ENCODE measurements at regions not wholly inside any gene's neighbourhood (a gene's known extent, or its start where the extent isn't known, plus 50 kb on each side); places are given as distances from the start of the nearest gene placed in this dataset.

- DNase-seq = peak in 1 of 2 donors; percentile 94
Measured at GRCh38 chrX:131704136-131704695, 160.3 kb downstream of the OR13H1 start.

DNA sequence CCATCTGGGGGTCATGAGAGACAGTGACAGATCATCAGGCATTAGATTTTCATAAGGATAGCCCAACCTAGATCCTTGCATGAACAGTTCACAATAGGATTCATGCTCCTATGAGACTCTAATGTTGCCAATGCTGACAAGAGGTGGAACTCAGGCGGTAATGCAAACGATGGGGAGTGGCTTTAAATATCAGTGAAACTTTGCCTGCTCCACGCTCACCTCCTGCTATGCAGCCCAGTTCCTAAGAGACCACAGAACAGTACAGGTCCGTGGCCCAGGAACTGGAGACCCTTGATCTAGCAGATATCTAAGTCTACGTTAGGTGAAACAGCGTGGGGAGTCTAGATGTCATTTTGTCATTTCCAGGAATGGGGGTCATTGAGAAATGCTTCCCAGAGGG, 165.7 kb downstream of the OR13H1 start:
- DNase-seq = no peak

- DNase-seq = no peak
Measured at GRCh38 chrX:131711478-131711867, 167.6 kb downstream of the OR13H1 start.

- DNase-seq = no peak
Measured at GRCh38 chrX:131723646-131724045, 179.8 kb downstream of the OR13H1 start.

DNA sequence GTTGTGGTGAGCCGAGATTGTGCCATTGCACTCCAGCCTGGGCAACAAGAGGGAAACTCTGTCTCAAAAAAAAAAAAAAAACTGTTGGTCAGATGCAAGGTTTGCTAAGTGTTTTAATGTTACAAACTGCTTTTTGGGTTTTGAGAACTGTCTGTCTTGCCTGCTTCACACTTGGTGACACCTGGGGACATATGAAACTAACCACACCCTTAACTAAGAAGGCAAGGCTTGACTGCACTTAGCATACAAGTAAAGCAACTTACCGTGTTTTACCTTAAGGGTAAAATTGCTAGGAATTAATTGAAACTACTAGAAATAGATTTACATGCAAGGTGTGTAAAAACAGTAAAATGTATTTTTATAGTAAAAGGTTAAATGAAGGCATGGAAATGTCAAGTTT, 180.4 kb downstream of the OR13H1 start:
- no peak for DNase-seq

DNA sequence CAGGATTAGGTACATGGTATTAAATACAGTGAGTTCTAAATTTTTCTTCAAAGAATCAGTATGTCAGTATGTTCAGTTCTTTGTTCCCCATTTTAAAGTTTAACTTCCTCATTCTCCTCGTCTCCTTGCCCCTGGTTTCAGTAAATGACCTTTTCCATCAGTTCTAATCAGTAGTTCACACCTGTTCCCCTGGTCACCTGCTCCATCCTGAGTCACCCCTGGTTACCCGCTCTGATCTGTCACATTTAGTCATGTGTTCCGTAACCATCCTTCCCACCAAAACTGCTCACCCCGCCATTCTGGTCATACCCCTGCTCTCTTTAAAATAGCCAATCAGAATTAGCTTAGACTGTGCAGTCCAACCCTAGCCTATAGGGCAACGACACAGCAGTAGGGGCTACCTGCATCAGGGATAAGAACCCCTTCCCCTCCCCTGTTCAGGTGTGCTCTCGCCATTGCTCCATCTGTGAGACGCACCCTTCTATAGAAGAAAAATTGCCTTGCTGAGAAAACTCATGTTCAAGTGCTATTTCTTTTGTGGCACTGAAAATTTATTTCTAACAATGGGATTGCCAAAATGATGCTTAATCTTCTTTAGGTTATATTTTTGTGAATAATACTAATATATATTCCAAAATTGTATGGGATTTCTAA, 181.3 kb downstream of the OR13H1 start:
- DNase-seq = no peak

- no peak for DNase-seq
Measured at GRCh38 chrX:131727778-131728177, 183.9 kb downstream of the OR13H1 start.

GRCh38 chrX:131728295-131729145, 184.6 kb downstream of the OR13H1 start:
- DNase-seq = peak in 1 of 2 donors; percentile 87

GRCh38 chrX:131729295-131729694, 185.4 kb downstream of the OR13H1 start:
- peak in 1 of 2 donors; percentile 83 for DNase-seq

DNA sequence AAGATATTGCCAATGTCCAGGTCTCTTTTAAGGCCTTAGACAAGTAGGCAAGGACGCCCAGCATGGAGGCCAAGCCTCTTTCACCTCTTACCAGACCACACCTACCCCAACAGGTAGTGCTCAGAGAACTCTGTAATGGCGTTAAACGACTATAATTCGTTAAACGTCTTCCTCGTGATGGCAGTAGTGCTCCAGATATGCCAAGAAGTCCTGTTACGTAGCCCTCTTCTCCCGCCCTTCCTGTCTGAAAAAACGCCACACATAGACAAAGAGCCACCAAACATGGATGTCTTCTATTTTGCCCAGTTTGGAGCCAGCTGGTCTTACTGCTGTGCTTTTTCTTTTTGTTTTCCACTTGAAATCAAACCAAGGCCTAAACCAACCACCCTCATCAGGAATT, 190.7 kb downstream of the OR13H1 start:
- peak in 1 of 2 donors; percentile 80 for DNase-seq

DNA sequence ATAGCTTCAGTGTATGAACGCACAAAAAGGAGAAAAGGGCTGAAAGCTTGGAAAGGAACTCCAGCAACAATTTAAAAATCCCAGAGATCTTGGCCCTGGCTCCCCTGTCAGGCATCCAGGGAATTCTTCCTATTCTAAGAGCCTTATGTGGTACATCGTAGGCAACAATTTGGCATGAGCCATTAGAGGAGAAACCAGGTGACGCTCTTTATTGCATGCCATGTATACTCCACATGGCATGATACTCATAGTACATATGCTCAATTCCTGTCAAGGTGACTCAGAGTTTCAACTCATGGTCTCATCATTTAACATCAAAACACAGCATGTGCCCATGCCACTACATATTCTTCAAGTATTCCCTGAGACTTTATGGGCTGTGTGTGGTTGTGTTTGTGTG, 191.3 kb downstream of the OR13H1 start:
- DNase-seq = no peak

DNA sequence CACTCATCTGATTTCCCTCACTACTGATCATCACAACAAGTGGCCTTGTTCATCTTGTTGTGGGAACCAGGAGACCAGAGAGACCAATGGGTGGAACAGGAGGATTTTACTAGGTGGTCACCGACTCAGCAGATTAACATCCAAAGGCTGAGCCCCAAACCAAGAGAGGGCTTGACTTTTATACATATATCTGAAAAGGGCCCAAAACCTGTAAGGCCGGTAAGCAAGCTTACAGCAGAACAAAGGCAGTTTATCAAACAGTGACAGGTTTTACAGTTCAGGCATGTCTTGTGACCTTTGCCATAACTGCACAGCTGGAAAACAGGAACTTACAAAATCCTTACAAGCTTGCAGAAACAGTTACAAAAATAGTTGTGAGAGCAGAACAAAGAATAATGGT, 195.9 kb downstream of the OR13H1 start:
- DNase-seq = no peak

DNA sequence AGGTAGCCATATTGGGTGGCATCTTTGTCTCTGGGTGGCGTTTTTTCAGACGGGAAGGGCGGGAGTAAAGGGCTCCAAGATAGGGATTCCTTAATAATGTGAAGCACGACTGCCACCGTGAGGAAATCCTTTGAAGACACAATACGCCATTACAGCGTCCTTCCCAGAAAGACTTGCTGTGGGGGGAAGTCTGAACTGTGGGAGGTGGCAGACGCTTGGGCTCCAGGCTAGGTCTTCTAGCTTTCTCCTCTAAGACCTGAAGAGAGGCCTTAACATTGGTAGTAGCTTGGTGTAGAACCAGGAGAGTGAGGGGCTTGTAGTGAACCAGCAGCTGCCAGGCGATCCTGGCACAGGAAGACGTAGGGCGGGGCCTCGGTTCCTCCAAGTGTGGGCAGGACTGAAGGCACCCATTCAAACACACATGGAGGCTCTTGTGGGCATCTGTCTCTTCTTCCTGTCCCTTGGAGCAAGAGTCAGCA, 197.3 kb downstream of the OR13H1 start:
- DNase-seq = peak in 1 of 2 donors; percentile 87

GRCh38 chrX:131745942-131746489, 202.1 kb downstream of the OR13H1 start:
- DNase-seq = no peak

- peak in 1 of 2 donors; percentile 79 for DNase-seq
Measured at GRCh38 chrX:131746491-131746968, 202.7 kb downstream of the OR13H1 start.

DNA sequence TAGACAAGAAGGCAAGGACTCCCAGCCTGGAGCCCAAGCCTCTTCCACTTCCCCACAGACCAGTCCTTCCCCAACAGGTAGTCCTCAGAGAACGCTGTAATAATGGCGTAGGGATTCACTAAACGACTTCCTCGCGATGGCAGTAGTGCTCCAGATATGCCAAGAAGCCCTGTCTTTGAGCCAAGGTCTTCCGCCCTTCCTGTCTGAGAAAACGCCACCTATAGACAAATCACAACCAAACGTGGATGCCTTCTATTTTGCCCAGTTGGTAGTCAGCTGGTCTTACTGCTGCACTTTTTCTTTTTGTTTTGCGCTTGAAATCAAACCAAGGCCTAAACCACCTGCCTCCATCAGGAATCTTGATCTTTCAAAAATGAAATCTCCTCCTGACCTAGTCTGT, 203.3 kb downstream of the OR13H1 start:
- peak in 1 of 2 donors; percentile 81 for DNase-seq

DNA sequence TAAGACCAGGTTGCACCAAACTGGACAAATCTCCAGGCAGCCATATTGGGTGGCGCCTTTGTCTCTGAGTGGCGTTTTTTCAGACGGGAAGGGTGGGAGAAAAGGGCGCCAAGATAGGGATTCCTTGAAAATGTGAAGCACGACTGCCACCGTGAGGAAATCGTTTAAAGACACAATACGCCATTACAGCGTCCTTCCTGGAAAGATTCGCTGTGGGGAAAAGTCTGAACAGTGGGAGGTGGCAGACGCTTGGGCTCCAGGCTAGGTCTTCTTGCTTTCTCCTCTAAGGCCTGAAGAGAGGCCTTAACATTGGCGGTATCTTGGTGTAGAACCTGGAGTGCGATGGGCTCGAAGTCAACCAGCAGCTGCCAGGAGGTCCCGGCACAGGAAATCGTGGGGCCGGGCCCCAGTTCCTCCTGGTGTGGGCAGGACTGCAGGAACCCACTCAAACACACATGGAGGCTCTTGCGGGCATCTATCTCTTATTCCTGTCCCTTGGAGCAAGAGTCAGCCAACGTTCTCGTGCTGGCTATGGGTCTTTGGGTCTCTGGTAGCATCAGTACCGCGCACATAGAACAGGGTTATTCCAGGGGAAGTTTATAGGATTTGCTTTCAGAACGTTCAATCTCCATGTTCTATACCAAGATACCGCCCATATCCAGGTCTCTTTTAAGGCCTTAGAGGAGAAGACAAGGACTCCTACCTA, 208.8 kb downstream of the OR13H1 start:
- DNase-seq = peak in 1 of 2 donors; percentile 86

DNA sequence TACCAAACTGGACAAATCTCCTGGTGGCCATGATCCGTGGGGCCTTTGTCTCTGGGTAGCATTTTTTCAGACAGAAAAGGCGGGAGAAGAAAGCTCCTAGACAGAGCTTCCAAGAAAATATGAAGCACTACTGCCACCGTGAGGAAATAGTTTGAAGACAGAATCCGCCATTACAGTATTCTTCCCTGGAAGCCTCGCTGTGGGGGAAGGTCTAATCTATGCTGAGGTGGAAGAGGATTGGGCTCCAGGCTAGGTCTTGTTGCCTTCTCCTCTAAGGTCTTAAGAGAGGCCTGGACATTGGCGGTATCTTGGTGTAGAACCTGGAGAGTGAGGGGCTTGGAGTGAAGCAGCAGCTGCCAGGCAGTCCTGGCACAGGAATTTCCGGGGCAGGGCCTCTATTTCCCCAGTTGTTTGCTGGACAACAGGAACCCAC, 218.9 kb downstream of the OR13H1 start:
- DNase-seq = peak in 1 of 2 donors; percentile 67

DNA sequence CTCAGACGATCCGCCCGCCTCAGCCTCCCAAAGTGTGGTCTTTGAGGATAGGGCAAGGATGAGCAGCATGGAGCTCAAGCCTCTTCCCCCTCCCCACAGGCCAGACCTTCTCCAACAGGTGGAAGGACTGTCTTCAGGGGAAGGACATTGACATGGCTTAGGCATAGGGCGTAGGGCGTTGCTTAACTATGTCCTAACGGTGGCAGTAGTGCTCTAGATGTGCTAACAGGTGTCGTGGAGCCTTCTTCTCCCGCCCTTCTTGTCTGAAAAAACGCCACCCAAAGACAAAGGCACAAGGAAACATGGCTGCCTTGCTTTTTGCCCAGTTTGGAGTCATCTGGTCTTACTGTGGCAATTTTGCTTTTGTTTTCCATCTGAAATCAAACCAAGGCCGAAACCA, 219.8 kb downstream of the OR13H1 start:
- peak in 1 of 2 donors; percentile 85 for DNase-seq

- no peak for DNase-seq
Measured at GRCh38 chrX:131764216-131764615, 220.3 kb downstream of the OR13H1 start.

DNA sequence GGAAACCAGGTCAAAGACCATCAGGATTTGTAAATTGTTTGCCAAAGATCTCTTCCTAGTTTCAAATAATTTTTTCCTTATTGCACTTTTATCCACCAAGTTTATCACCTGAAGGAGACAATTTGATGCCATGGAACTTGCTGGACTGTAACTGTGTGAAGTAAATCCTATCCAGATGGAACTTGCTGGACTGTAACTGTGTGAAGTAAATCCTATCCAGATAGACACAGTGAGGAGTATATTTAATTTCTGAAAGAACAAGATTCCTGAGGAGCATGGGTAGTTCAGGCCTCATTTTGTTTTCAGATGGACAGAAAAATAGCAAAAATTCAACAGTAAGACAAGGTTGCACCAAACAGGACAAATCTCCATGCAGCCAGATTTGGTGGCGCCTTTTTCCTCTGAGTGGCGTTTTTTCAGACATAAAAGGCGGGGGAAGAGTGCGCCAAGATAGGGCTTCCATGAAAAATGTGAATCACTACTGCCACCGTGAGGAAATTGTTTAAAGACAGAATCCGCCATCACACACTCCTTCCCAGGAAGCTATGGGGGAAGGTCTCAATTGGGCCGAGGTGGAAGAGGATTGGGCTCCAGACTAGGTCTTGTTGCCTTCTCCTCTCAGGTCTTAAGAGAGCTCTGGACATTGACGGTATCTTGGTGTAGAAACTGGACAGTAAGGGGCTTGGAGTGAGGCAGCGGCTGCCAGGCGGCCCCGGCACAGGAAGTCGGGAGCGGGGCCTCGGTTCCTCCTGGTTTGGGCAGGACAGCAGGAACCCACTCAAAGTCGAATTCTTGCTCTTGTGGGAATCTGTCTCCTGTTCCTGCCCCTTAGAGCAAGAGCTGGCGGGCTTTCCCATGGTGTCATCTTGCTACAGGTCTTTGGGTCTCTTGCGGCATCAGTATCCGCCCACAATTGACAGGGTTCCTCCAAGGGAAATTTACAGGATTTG, 234.7 kb downstream of the OR13H1 start:
- DNase-seq = peak in 1 of 2 donors; percentile 81
